CD14-positive monocyte (primary cell): ENCODE measurements at regions not wholly inside any gene's neighbourhood (a gene's known extent, or its start where the extent isn't known, plus 50 kb on each side); places are given as distances from the start of the nearest gene placed in this dataset.
A peak's percentile ranks its signal among the peaks of the same experiment; 100 is the strongest.

Source experiments
- DNase-seq, 3 donors: peaks; one replicate each; pipeline ENCODE4 v3.0.0-alpha.2; 2011 to 2022
- H2AFZ ChIP-seq: 2 replicates; pipeline ENCODE4 v1.6.0; 2012; ENCODE audit warnings: mild to moderate bottlenecking, low read depth, low read length, inconsistent platforms; ENCODE audit not compliant: insufficient read depth, poor library complexity, severe bottlenecking
- H3K27ac ChIP-seq, 2 donors: 1 replicate in 1 of 2; 2 replicates in 1 of 2; pipeline ENCODE4 v1.5.1; 2012 to 2013; ENCODE audit warnings: low read length in 2 of 2, control low read depth in 1 of 2, inconsistent platforms in 1 of 2, low read depth in 1 of 2, mild to moderate bottlenecking in 1 of 2
- H3K27me3 ChIP-seq, 2 donors: one replicate each; pipeline versions ENCODE4 v1.6.0 to v1.6.1; 2011 to 2013; ENCODE audit warnings: low read length in 2 of 2; ENCODE audit not compliant: control insufficient read depth in 2 of 2, insufficient read depth in 2 of 2
- H3K36me3 ChIP-seq, 2 donors: replicated peaks in 1 of 2; 1 replicate in 1 of 2; 2 replicates in 1 of 2; pipeline versions ENCODE4 v1.5.1 to v1.6.1; 2012 to 2013; ENCODE audit warnings: low read length in 2 of 2, control low read depth in 1 of 2, inconsistent platforms in 1 of 2, mild to moderate bottlenecking in 1 of 2; ENCODE audit not compliant: insufficient read depth in 2 of 2, control insufficient read depth in 1 of 2
- H3K4me1 ChIP-seq, 2 donors: 1 replicate in 1 of 2; 2 replicates in 1 of 2; pipeline versions ENCODE4 v1.5.1 to v1.6.1; 2012 to 2013; ENCODE audit warnings: low read length in 2 of 2, control low read depth in 1 of 2, inconsistent platforms in 1 of 2, mild to moderate bottlenecking in 1 of 2, moderate library complexity in 1 of 2; ENCODE audit not compliant: insufficient read depth in 2 of 2, control insufficient read depth in 1 of 2
- H3K4me2 ChIP-seq: replicated peaks from 2 replicates; pipeline ENCODE3; 2012; ENCODE audit warnings: low read length, moderate library complexity, mild to moderate bottlenecking; ENCODE audit not compliant: poor library complexity, severe bottlenecking; ENCODE audit errors: extremely low read depth
- H3K4me3 ChIP-seq, 3 experiments: fragments of 200-600 bp in 1 of 3; sonication (generic) in 1 of 3; replicated peaks in 1 of 3; 1 replicate in 2 of 3; 2 replicates in 1 of 3; pipeline ENCODE4 v1.5.1; 2011 to 2013; ENCODE audit warnings: low read length in 3 of 3, mild to moderate bottlenecking in 3 of 3, control low read depth in 2 of 3, low read depth in 2 of 3, inconsistent platforms in 1 of 3, moderate library complexity in 1 of 3
- H3K79me2 ChIP-seq: 2 replicates; pipeline ENCODE4 v1.6.0; 2012; ENCODE audit warnings: mild to moderate bottlenecking, control low read depth, inconsistent platforms, low read length, moderate library complexity; ENCODE audit not compliant: insufficient read depth
- H3K9ac ChIP-seq: 2 replicates; pipeline ENCODE4 v1.6.0; 2017; ENCODE audit warnings: low read length, mild to moderate bottlenecking; ENCODE audit not compliant: insufficient read depth, poor library complexity, severe bottlenecking
- H3K9me3 ChIP-seq, 2 donors: replicated peaks in 1 of 2; 1 replicate in 1 of 2; 2 replicates in 1 of 2; pipeline versions ENCODE4 v1.5.1 to v1.6.1; 2012 to 2013; ENCODE audit warnings: low read length in 2 of 2, control low read depth in 1 of 2; ENCODE audit not compliant: control insufficient read depth in 1 of 2, insufficient read depth in 1 of 2
- H4K20me1 ChIP-seq: 2 replicates; pipeline ENCODE4 v1.6.0; 2012; ENCODE audit warnings: mild to moderate bottlenecking, low read length, control low read depth, moderate library complexity; ENCODE audit not compliant: insufficient read depth
- H3K27ac Mint-ChIP-seq, 7 donors: one replicate each; pipeline ENCODE4 v1.8.0; 2020; ENCODE audit warnings: mild to moderate bottlenecking in 7 of 7, mixed read lengths in 7 of 7, moderate library complexity in 6 of 7, inconsistent platforms in 2 of 7
- H3K27me3 Mint-ChIP-seq, 3 donors: one replicate each; pipeline ENCODE4 v1.8.0; 2021 to 2022; ENCODE audit warnings: low read depth in 3 of 3, mild to moderate bottlenecking in 3 of 3, mixed read lengths in 3 of 3, moderate library complexity in 3 of 3, inconsistent platforms in 1 of 3
- H3K36me3 Mint-ChIP-seq, 2 donors: one replicate each; pipeline ENCODE4 v1.8.0; 2020; ENCODE audit warnings: mixed read lengths in 2 of 2, inconsistent platforms in 1 of 2, mild to moderate bottlenecking in 1 of 2
- H3K4me1 Mint-ChIP-seq: one replicate; pipeline ENCODE4 v1.8.0; 2020; ENCODE audit warnings: mild to moderate bottlenecking, mixed read lengths
- H3K4me3 Mint-ChIP-seq, 2 donors: one replicate each; pipeline ENCODE4 v1.8.0; 2020; ENCODE audit warnings: mild to moderate bottlenecking in 2 of 2, mixed read lengths in 2 of 2, moderate library complexity in 1 of 2
- H3K9me3 Mint-ChIP-seq, 7 donors: one replicate each; pipeline ENCODE4 v1.8.0; 2020 to 2022; ENCODE audit warnings: mixed read lengths in 7 of 7, mild to moderate bottlenecking in 6 of 7, moderate library complexity in 6 of 7, inconsistent platforms in 2 of 7
- CTCF ChIP-seq: fragments of 200-600 bp; IDR thresholded peaks from one replicate; pipeline ENCODE4 v1.8.0; 2022; ENCODE audit warnings: antibody characterized with exemption, mild to moderate bottlenecking
- WGBS: methylation state at CpG from one replicate; pipeline ENCODE4 v1.1.5; 2013; ENCODE audit warnings: missing lambda C conversion rate; ENCODE audit not compliant: insufficient coverage; 5-methylcytosine and 5-hydroxymethylcytosine counted together
- intact Hi-C, 2 donors: fragments of 100-400 bp; cut with micrococcal nuclease; formaldehyde crosslinking; loops; one replicate each; pipeline versions ENCODE4 v1.15.0 to v1.15.1; 2023

DNA sequence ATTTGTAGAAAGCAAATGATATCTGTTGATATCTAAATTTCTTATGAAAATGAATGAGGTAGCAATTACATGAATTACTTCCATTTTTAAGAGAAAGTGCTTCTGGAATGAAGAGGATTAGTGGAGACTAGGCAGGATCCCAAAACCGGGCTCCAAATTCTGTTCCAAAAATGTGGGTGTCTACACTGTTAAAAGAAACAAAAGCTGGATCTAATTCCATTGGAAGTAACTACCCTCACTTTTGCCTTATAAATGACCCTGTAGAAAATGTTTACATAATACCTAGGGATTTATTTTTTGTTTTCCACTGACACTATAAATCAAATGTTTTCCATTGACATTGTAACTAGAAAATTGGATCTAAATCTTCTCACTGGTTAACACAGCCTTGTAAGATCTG is 454.9 kb upstream of the JARID2 start:
- Mint-ChIP-seq H3K27me3 (peaks cover 0 to 3% (median 0%) of the 10 kb centered on the region in 3 donors), H3K4me3 (no peak overlapping the region), H3K9me3 (peaks cover 0 to 6% (median 0%) of the 10 kb centered on the region in 7 donors), H3K4me1 (peaks cover 7% of the 10 kb centered on the region), H3K27ac (no peak overlapping the region), H3K36me3 (peaks cover 0 to 4% of the 10 kb centered on the region in 2 donors)
- no peak overlapping the region for H3K9ac ChIP-seq
- no peaks in the 10 kb centered on the region for H3K36me3 ChIP-seq
- no peak overlapping the region for H2AFZ ChIP-seq
- no peaks in the 10 kb centered on the region for H3K79me2 ChIP-seq
- DNase-seq = no peak
- no peak for TF ChIP-seq CTCF
- no peaks in the 10 kb centered on the region for H3K27me3 ChIP-seq
- no peak overlapping the region for H3K4me2 ChIP-seq
- H4K20me1 ChIP-seq = no peaks in the 10 kb centered on the region
- no peak overlapping the region for H3K27ac ChIP-seq
- no peaks in the 10 kb centered on the region for H3K4me1 ChIP-seq
- H3K4me3 ChIP-seq = no peak overlapping the region
- intact Hi-C loops = no loop called here
- no peaks in the 10 kb centered on the region for H3K9me3 ChIP-seq
- no CpG with 5 or more reads among the region's 1 CpG for WGBS

DNA sequence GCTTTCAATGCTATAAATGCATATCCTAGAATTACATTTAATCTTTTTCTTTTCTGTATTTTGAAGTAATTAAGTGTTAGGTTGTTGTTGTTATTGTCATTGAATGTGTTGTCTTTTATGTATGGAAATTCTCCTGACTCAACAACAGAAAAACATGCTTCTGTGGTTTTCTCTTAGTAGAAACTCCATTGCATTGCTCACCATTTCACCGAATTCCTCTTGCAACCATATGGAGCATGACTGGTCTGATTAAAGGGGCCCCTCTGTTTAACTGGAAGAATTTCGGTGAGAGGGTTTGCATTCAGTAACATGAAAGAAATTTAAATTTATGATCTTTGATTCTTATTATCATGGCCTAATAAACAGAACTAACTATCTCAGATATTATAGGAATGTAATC is 454.3 kb upstream of the JARID2 start:
- Mint-ChIP-seq H3K4me1 (peaks cover 7% of the 10 kb centered on the region), H3K36me3 (peaks cover 0 to 4% of the 10 kb centered on the region in 2 donors), H3K27me3 (peaks cover 0 to 3% (median 0%) of the 10 kb centered on the region in 3 donors), H3K27ac (no peak overlapping the region), H3K9me3 (peaks cover 0 to 6% (median 0%) of the 10 kb centered on the region in 7 donors), H3K4me3 (no peak overlapping the region)
- Histone ChIP-seq H3K27ac (no peak overlapping the region), H3K4me3 (no peak overlapping the region), H2AFZ (no peak overlapping the region), H3K9me3 (no peaks in the 10 kb centered on the region), H3K27me3 (no peaks in the 10 kb centered on the region), H3K9ac (no peak overlapping the region), H3K79me2 (no peaks in the 10 kb centered on the region), H4K20me1 (no peaks in the 10 kb centered on the region), H3K4me1 (no peaks in the 10 kb centered on the region), H3K4me2 (no peak overlapping the region), H3K36me3 (no peaks in the 10 kb centered on the region)
- peak in 1 of 3 donors; percentile 33 for DNase-seq
- no peak for TF ChIP-seq CTCF
- intact Hi-C loops = no loop called here
- WGBS = no CpG with 5 or more reads among the region's 2 CpGs
